ENCODE measurements at regions not wholly inside any gene's neighbourhood (a gene's known extent, or its start where the extent isn't known, plus 50 kb on each side); places are given as distances from the start of the nearest gene placed in this dataset.

- no peak for TF ChIP-seq POLR2A (IDR thresholded peaks at IDR 0.05)
- no peak for TF ChIP-seq CTCF (IDR thresholded peaks at IDR 0.05)
These were observed 71.3 kb upstream of the NYAP2 start for GRCh38 chr2:225328192-225328591.
